HepG2 (cell line): ENCODE measurements at regions not wholly inside any gene's neighbourhood (a gene's known extent, or its start where the extent isn't known, plus 50 kb on each side); places are given as distances from the start of the nearest gene placed in this dataset.

ENCODE experiments used
- ATAC-seq: fragments of 200-7000 bp; cut with Tn5 transposase; 3 replicates; pipeline ENCODE4 v1.9.1; 2020; ENCODE audit warnings: mild to moderate bottlenecking, moderate library complexity
- BruUV-seq: library from RNA; stranded (reverse); fragments of 400-500 nt; replicated peaks from 2 replicates; lab custom pipeline; 2021; lab: Mats Ljungman, UMichigan
- CTCF ChIA-PET: fragments of 300-600 bp; formaldehyde crosslinking; extraction: SDS; loops from one replicate; lab custom pipeline; 2021; ENCODE audit warnings: low total read pairs, inconsistent platforms, low intra/inter-chr PET ratio; lab: Yijun Ruan, JAX
- POLR2A ChIA-PET: fragments of 350-600 bp; sonication (Branson Sonifier 250); formaldehyde crosslinking; loops from one replicate; lab custom pipeline; 2020; ENCODE audit warnings: antibody characterized with exemption, inconsistent platforms; lab: Yijun Ruan, JAX
- DNase-seq: peaks from one replicate; pipeline ENCODE4 v3.0.0-alpha.2; 2015; ENCODE audit warnings: low spot score
- FAIRE-seq: peaks from 3 replicates; lab custom pipeline; 2011; peaks lifted over from hg19 to GRCh38; lab: Jason Lieb, UNC
- H2AFZ ChIP-seq: one replicate; pipeline ENCODE4 v1.6.1; 2011; ENCODE audit warnings: low read length, inconsistent platforms
- H3K27ac ChIP-seq: fragments of 300-600 bp; 3 replicates; pipeline ENCODE4 v1.8.0; 2011; ENCODE audit warnings: mixed run types, mild to moderate bottlenecking, mixed read lengths, low read length, inconsistent platforms; ENCODE audit not compliant: insufficient read depth; ENCODE audit errors: extremely low read length
- H3K27me3 ChIP-seq, 2 experiments: fragments of 200-600 bp in 1 of 2; 2 replicates in 1 of 2; 3 replicates in 1 of 2; pipeline versions ENCODE4 v1.6.0 to v1.8.0; 2011; ENCODE audit warnings: low read length in 2 of 2, mild to moderate bottlenecking in 2 of 2, moderate library complexity in 2 of 2, inconsistent platforms in 1 of 2; ENCODE audit not compliant: insufficient read depth in 2 of 2, control insufficient read depth in 1 of 2
- H3K36me3 ChIP-seq, 2 experiments: fragments of 200-600 bp in 1 of 2; replicated peaks in 1 of 2; 2 replicates in 1 of 2; 3 replicates in 1 of 2; pipeline versions ENCODE4 v1.5.1 to v1.8.0; 2011; ENCODE audit warnings: low read length in 2 of 2, inconsistent platforms in 1 of 2; ENCODE audit not compliant: insufficient read depth in 2 of 2, control insufficient read depth in 1 of 2
- H3K4me1 ChIP-seq: 2 replicates; pipeline ENCODE4 v1.5.1; 2012; ENCODE audit warnings: low read length, inconsistent platforms; ENCODE audit not compliant: insufficient read depth
- H3K4me2 ChIP-seq: 2 replicates; pipeline ENCODE4 v1.6.0; 2011; ENCODE audit warnings: low read depth, low read length, inconsistent platforms
- H3K4me3 ChIP-seq, 3 experiments: fragments of 200-600 bp in 1 of 3; sonication (generic), shearing (Covaris generic) in 1 of 3; replicated peaks in 1 of 3; 2 replicates each; pipeline ENCODE4 v1.5.1; 2011 to 2016; ENCODE audit warnings: low read length in 3 of 3, inconsistent platforms in 2 of 3, low read depth in 2 of 3, mild to moderate bottlenecking in 2 of 3, control low read depth in 1 of 3, mixed read lengths in 1 of 3; ENCODE audit not compliant: insufficient read depth in 1 of 3
- H3K79me2 ChIP-seq: one replicate; pipeline ENCODE4 v1.6.1; 2011; ENCODE audit warnings: low read length, inconsistent platforms; ENCODE audit not compliant: insufficient read depth
- H3K9ac ChIP-seq: 2 replicates; pipeline ENCODE4 v1.6.0; 2011; ENCODE audit warnings: mild to moderate bottlenecking, low read depth, low read length, inconsistent platforms; ENCODE audit not compliant: insufficient read depth
- H3K9me3 ChIP-seq: 2 replicates; pipeline ENCODE4 v1.5.1; 2012; ENCODE audit warnings: mild to moderate bottlenecking, low read length
- H4K20me1 ChIP-seq: 2 replicates; pipeline ENCODE4 v1.6.0; 2011; ENCODE audit warnings: inconsistent platforms, mild to moderate bottlenecking, low read length, moderate library complexity; ENCODE audit not compliant: insufficient read depth
- IRF2 ChIP-seq: IDR thresholded peaks from 2 replicates; pipeline ENCODE4 v1.6.1; 2018; ENCODE audit warnings: missing genetic modification reagents, missing compliant biosample characterization
- MTF1 ChIP-seq: sonication (generic); formaldehyde crosslinking; IDR thresholded peaks from 2 replicates; pipeline ENCODE4 v1.5.0; 2020; ENCODE audit warnings: missing genetic modification reagents
- NFATC3 ChIP-seq: sonication (generic); formaldehyde crosslinking; IDR thresholded peaks from 2 replicates; pipeline ENCODE4 v1.5.1; 2020; ENCODE audit warnings: mild to moderate bottlenecking, missing genetic modification reagents
- RBFOX2 ChIP-seq: fragments of 200-400 bp; formaldehyde crosslinking; IDR thresholded peaks from 2 replicates; pipeline ENCODE4 v1.6.1; 2017; ENCODE audit warnings: low read depth, mild to moderate bottlenecking, low read length
- RFXANK ChIP-seq: IDR thresholded peaks from 2 replicates; pipeline ENCODE4 v1.6.1; 2016
- U2AF1 ChIP-seq: fragments of 200-400 bp; formaldehyde crosslinking; optimal IDR thresholded peaks from 2 replicates; pipeline ENCODE3; 2017; ENCODE audit warnings: mild to moderate bottlenecking, low read depth, low read length
- ZNF224 ChIP-seq: sonication (generic); formaldehyde crosslinking; IDR thresholded peaks from 2 replicates; pipeline ENCODE4 v1.5.0; 2020; ENCODE audit warnings: mild to moderate bottlenecking, missing genetic modification reagents
- ZNF34 ChIP-seq: sonication (generic); formaldehyde crosslinking; IDR thresholded peaks from 2 replicates; pipeline ENCODE4 v1.4.0; 2020; ENCODE audit warnings: mild to moderate bottlenecking, missing genetic modification reagents, borderline replicate concordance
- ZNF343 ChIP-seq: sonication (generic); formaldehyde crosslinking; IDR thresholded peaks from 2 replicates; pipeline ENCODE4 v1.4.0; 2020; ENCODE audit warnings: mild to moderate bottlenecking, missing genetic modification reagents
- ZNF607 ChIP-seq: sonication (generic); formaldehyde crosslinking; IDR thresholded peaks from 2 replicates; pipeline ENCODE4 v1.5.1; 2020; ENCODE audit warnings: missing genetic modification reagents, mild to moderate bottlenecking, borderline replicate concordance
- WGBS: methylation state at CpG from one replicate; pipeline ENCODE4 v1.1.6; 2017; ENCODE audit warnings: low lambda C conversion rate; 5-methylcytosine and 5-hydroxymethylcytosine counted together
- in situ Hi-C: cut with HindIII; loops from 2 replicates; pipeline ENCODE4 v1.10.0; 2017; ENCODE audit warnings: low pct_unique_long_range_greater_than_20kb; ENCODE audit not compliant: extremely low pct_ligation_motif_present
- intact Hi-C: fragments of 100-400 bp; cut with micrococcal nuclease; formaldehyde crosslinking; loops from one replicate; pipeline ENCODE4 v1.10.0; 2022; ENCODE audit not compliant: unreplicated experiment
- TF ChIP-seq, protein P1 (sequence below): sonication (generic); formaldehyde crosslinking; conservative IDR thresholded peaks from 2 replicates; pipeline ENCODE4 v1.4.0; 2020; ENCODE audit warnings: missing genetic modification reagents
- TF ChIP-seq, protein P2 (sequence below): sonication (generic); formaldehyde crosslinking; IDR thresholded peaks from 2 replicates; pipeline ENCODE4 v1.8.0; 2022; ENCODE audit warnings: missing genetic modification reagents, mild to moderate bottlenecking, inconsistent platforms, borderline replicate concordance
- TF ChIP-seq, protein P3 (sequence below): sonication (generic); formaldehyde crosslinking; conservative IDR thresholded peaks from 2 replicates; pipeline ENCODE4 v1.8.1; 2023; ENCODE audit warnings: missing genetic modification reagents

DNA sequence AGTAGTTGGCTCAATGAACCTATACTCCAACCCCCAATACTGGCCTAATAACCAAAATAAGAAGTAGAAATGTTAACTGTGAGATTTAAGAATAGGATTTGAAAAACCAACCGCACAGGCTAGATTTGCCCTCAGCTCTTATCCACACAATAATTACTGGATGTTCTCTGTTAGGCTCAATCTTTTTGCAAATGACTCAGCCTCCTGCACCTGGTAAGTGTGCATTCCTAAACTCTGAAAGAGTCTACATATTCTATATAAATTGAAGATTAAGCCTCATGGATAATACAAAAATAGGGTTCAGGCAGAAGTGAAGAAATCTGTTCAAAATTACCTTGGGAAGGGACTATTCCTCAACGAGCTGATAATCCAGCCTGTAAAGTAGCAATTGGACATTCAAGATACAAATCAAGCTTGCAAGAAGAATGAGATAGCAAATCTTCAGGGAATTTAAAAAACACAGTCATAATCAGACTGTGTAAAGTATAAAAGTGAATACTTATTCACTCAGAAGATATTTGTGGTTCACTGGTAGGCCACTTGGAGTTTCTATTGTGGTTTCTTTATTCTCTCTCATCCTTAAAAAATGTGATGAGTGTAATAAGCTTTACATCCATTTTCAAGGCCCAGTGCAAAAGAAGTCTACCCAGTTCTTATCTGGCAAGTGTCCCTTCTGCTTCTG is 931.9 kb upstream of the SOX9 start (continued):
- TF ChIP-seq, protein P1, sequence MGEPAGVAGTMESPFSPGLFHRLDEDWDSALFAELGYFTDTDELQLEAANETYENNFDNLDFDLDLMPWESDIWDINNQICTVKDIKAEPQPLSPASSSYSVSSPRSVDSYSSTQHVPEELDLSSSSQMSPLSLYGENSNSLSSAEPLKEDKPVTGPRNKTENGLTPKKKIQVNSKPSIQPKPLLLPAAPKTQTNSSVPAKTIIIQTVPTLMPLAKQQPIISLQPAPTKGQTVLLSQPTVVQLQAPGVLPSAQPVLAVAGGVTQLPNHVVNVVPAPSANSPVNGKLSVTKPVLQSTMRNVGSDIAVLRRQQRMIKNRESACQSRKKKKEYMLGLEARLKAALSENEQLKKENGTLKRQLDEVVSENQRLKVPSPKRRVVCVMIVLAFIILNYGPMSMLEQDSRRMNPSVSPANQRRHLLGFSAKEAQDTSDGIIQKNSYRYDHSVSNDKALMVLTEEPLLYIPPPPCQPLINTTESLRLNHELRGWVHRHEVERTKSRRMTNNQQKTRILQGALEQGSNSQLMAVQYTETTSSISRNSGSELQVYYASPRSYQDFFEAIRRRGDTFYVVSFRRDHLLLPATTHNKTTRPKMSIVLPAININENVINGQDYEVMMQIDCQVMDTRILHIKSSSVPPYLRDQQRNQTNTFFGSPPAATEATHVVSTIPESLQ, result no peak
- TF ChIP-seq, protein P2, sequence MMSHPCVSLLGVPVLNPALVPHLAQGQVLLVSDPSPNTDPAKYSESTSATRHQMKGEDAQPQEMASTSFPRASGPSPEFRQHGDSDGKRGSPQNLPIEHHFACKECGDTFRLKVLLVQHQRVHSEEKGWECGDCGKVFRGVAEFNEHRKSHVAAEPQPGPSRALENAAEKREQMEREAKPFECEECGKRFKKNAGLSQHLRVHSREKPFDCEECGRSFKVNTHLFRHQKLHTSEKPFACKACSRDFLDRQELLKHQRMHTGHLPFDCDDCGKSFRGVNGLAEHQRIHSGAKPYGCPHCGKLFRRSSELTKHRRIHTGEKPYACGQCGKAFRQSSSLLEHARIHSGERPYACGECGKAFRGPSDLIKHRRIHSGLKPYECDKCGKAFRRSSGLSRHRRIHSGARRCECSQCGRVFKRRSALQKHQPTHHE, result no peak

DNA sequence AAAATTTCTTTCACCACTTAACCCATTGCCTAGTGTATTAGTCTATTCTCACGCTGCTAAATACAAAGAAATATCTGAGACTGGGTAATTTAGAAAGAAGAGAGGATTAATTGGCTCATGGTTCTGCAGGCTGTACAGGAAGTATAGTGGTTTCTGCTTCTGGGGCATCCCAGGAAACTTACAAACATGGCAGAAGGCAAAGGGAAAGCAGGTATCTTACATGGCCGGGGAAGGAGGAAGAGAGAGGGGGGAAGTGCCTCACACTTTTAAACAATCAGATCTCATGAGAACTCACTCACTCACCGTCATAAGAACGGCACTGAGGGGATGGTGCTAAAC is 931.4 kb upstream of the SOX9 start:
- H3K4me1 ChIP-seq, result no peaks in the 10 kb centered on the region
- H3K9me3 ChIP-seq, result peaks cover 84% of the 10 kb centered on the region
- no TSS peak for BruUV-seq
- POLR2A ChIA-PET, result no interaction called here
- ATAC-seq, result no peak
- no peak overlapping the region for H2AFZ ChIP-seq
- H3K27ac ChIP-seq, result no peak overlapping the region
- no peaks in the 10 kb centered on the region for H3K79me2 ChIP-seq
- CTCF ChIA-PET, result no interaction called here
- in situ Hi-C loops, result no loop called here
- H4K20me1 ChIP-seq, result no peaks in the 10 kb centered on the region
- intact Hi-C loops, result no loop called here
- H3K4me3 ChIP-seq, result no peak overlapping the region
- 4% methylated on average over 4 of the region's 4 CpGs for WGBS
- TF ChIP-seq MTF1 (CRISPR knock-in tag) (no peak), ZNF34 (CRISPR knock-in tag) (no peak), IRF2 (CRISPR knock-in tag) (no peak), RFXANK (CRISPR knock-in tag) (no peak), ZNF607 (CRISPR knock-in tag) (no peak), ZNF224 (CRISPR knock-in tag) (no peak), U2AF1 (no peak), ZNF343 (CRISPR knock-in tag) (no peak), NFATC3 (CRISPR knock-in tag) (no peak), RBFOX2 (no peak)
- TF ChIP-seq, protein P3, sequence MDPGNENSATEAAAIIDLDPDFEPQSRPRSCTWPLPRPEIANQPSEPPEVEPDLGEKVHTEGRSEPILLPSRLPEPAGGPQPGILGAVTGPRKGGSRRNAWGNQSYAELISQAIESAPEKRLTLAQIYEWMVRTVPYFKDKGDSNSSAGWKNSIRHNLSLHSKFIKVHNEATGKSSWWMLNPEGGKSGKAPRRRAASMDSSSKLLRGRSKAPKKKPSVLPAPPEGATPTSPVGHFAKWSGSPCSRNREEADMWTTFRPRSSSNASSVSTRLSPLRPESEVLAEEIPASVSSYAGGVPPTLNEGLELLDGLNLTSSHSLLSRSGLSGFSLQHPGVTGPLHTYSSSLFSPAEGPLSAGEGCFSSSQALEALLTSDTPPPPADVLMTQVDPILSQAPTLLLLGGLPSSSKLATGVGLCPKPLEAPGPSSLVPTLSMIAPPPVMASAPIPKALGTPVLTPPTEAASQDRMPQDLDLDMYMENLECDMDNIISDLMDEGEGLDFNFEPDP (CRISPR knock-in tag), result no peak
- no peak overlapping the region for H3K9ac ChIP-seq
- no peaks in the 10 kb centered on the region for H3K36me3 ChIP-seq
- H3K27me3 ChIP-seq, result no peaks in the 10 kb centered on the region
- no peak for FAIRE-seq
- H3K4me2 ChIP-seq, result no peak overlapping the region
- DNase-seq, result no peak
